ENCODE measurements at regions not wholly inside any gene's neighbourhood (a gene's known extent, or its start where the extent isn't known, plus 50 kb on each side); places are given as distances from the start of the nearest gene placed in this dataset.

DNA sequence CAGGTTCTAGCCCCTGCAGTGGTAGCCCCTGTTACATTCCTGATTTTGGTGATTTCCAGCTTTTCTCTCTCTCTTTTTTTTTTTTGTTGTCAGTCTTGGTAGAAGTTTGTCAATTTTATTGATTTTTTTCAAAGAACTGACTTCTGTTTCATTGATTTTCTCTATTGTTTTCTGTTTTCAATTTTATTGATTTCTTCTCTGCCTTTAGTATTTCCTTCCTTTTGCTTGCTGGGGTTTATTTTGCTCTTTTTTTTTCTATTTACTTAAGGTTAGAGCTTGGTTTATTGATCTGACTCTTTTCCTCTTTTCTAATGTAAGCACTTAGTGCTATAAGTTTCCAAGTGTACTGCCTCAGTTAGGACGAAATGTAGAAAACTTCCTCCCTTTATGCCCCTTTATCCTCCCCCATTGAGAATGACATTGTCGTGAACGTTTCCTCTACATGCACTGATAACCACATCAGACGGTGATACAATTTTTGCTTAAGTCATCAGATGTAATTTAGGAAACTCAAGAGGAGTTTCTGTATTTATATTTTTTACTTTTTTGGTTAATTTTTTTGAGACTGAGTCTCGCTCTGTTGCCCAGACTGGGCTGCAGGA is 81.1 kb upstream of the HS6ST1 start:
- no peak for DNase-seq (ENCODE audit: low read depth, low spot score)

- DNase-seq (ENCODE audit: low read depth, low spot score): no peak
These were observed 83.0 kb upstream of the HS6ST1 start for GRCh38 chr2:128401680-128402079.

DNA sequence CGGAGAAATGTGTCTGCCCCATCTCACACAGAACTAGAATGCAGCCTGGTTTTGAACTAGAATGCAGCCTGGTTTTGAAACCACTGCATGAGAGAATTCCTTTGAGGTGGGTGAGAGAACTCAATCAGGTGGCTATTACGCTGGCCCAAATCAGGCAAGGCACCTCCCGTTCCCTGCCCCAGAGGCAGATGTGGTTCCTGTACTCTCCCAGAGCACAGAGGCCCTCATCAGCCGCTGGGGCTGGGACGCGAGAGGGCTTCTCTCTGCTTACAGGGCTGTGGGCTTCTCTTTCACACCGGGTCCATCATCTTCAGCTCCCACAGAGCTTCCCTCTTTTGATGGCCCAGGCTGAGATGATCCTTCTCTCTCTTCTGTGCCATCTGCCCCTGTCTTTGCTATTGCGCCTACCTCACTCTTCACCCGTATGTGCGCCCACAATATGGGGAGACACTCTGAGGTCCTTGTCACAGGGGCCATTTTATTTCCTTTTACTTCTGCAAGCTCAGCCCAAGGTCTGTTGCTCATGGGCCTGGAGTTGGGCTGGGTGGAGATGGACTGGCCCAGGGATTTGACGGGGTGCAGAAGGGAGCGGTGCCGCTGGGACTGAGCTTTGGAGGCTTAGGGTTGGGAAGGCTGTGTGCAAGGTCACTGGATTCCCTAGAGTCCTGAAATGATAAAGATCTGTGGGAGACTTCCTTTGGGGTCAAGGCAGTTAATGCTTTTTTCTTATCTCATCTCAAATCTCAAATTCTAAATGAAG is 84.4 kb upstream of the HS6ST1 start:
- DNase-seq (ENCODE audit: low read depth, low spot score): peak; percentile 44

GRCh38 chr2:128403814-128404708 is 85.4 kb upstream of the HS6ST1 start:
- DNase-seq (ENCODE audit: low read depth, low spot score): no peak

DNA sequence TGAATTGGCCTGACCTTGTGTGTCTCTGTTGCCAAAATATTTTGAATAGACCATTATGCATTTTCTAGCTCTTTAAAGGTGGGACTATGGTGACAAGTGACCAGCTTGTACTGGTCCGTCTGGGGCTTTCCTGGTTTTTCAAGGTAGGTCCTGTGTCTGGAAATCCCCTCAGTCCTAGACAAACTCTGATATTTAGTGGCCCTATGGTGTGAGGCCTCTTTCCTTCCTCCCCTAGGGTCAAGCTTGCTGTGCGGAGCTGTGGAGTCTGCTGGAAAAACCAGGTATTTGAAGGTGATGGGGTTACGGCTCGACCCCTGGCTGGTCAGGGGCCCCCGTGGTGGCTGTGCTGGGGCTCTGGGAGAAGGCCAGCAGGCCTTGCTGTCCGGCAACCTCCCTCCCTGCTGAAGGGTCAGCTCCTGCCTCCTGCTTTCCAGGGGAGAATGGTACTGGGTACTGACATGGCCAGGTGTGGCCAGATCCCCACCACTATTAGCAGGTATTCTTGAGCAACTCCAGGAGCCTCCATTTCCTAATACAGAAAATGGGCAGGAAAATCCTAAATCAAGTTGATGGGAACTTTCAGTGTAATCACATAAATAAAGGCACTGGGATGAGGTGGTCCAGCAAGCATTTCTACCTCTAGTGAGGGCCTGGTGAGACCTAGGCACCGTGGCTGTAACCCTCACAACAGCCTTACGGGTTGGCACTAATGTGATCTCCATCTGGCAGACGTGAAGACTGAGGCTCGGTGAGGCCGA is 86.2 kb upstream of the HS6ST1 start:
- DNase-seq (ENCODE audit: low read depth, low spot score): no peak

- DNase-seq (ENCODE audit: low read depth, low spot score): no peak
These were observed 86.8 kb upstream of the HS6ST1 start for GRCh38 chr2:128405467-128405900.

DNA sequence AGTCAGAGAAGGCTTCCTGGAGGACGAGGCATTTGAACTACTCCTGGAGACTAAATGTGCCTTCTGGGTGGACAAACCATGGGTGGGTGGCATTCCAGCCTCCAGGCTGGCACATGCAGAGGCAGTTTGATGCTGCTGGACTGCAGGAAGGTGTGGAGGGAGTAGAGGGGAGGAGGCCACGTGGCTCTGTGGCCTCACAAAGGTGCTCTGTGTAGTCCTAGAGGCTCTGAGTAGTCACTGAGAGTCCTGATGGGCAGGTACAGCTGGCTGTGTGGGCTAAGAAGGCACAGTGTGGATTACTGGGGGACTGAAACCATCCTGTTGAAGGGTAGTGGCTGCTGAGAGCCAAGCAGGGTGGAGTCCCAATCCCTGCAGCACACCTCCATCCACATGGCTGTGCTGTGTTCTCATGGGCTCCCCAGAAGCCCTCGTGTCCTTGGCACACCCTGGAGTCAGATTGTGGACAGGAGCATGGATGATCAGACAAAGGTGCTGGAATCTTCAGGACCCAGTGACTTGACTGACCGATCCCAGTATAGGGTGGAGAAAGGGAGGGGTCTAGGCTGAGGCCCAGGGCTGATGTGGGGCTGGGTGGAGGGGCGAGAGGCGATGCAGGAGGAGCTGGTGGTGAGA is 87.4 kb upstream of the HS6ST1 start:
- no peak for DNase-seq (ENCODE audit: low read depth, low spot score)

- DNase-seq (ENCODE audit: low read depth, low spot score): no peak
These were observed 88.3 kb upstream of the HS6ST1 start for GRCh38 chr2:128406736-128407554.

- DNase-seq (ENCODE audit: low read depth, low spot score): no peak
These were observed 90.0 kb upstream of the HS6ST1 start for GRCh38 chr2:128408349-128409305.

GRCh38 chr2:128409326-128410034 is 90.8 kb upstream of the HS6ST1 start:
- no peak for DNase-seq (ENCODE audit: low read depth, low spot score)

GRCh38 chr2:128410035-128410757 is 91.5 kb upstream of the HS6ST1 start:
- no peak for DNase-seq (ENCODE audit: low read depth, low spot score)

DNA sequence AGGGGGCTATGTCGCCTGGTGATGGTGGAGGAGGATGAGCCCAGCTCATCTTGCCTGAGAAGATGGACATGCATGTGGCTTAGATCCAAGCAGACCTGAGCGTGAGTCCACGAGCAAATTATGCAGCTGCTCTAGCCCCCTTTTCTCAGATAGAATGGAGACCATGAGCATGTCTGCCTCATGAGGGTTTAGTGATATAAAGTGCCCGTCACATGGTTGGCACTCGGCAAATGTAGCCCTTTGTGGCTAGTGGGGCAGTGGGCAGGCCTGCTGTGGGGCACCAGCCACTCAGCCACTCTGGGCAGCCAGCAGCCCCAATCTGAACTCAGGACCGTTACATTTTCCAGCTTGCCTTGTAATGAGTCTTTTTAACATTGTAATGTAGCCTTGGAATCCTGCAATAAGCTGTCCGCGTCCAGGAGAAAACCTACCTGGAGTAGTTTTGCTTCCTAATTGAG is 92.1 kb upstream of the HS6ST1 start:
- DNase-seq (ENCODE audit: low read depth, low spot score): no peak

DNA sequence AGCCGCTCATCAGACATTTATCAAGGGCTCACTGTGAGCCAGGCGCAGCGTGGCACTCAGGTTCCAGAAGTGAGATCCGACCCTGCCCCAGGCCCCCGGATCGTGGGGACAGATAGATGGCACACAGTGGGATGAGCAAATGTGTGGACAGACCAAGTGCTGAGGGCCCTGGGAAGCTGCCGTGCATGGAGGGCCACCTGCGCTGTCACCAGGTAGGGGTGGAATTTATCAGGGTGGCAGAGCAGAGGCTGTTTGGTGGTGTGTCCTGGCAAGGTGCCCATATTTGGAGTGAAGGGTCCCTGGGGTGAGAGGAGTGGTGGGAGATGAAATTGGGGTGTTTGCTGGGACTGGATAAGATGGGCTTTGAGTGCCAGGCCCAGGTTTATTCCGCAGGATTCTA is 92.8 kb upstream of the HS6ST1 start:
- DNase-seq (ENCODE audit: low read depth, low spot score): no peak

GRCh38 chr2:128412181-128412871 is 93.7 kb upstream of the HS6ST1 start:
- no peak for DNase-seq (ENCODE audit: low read depth, low spot score)

- no peak for DNase-seq (ENCODE audit: low read depth, low spot score)
These were observed 94.5 kb upstream of the HS6ST1 start for GRCh38 chr2:128413014-128413717.

DNA sequence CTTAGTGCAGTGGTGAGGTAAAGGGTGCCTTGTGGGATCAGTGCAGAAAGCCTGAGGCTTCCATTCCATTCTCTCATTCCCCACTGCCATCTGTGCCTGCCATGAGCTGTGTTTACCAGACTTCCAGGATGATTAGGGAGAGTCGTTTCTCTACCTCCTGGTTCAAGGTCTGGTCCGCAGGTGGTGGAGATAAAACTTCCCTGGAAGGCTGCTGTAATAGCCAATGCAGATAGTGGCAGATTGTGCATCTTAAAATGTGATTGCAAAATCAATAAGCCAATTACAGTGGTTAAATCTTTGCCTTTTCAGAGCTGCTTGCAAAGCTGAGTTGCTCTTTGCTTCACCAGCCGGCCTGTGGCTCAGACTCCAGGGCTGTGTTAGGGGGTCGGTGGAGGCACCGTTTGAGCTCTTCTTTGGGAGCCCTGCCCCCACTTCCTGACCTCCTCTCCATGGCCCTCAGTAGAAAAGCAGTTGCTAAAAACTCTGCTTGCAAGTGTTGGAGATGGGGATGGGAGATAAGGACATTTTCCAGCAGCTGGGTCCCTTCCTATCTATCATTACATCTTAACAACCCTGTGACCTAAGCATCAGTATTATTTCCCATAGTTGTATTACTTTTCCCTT is 95.2 kb upstream of the HS6ST1 start:
- peak; percentile 50 for DNase-seq (ENCODE audit: low read depth, low spot score)
